Kidney (tissue), 13 donors: ENCODE measurements at regions not wholly inside any gene's neighbourhood (a gene's known extent, or its start where the extent isn't known, plus 50 kb on each side); places are given as distances from the start of the nearest gene placed in this dataset.

Experiments
- DNase-seq, 5 donors: peaks; one replicate each; pipeline ENCODE4 v3.0.0-alpha.2; 2013 to 2020
- FAIRE-seq: peaks from 2 replicates; lab custom pipeline; 2012; peaks lifted over from hg19 to GRCh38; lab: Jason Lieb, UNC
- H3K27ac ChIP-seq, 2 donors: one replicate each; pipeline ENCODE4 v1.7.0; 2013; ENCODE audit warnings: low read depth in 2 of 2, low read length in 2 of 2, inconsistent platforms in 1 of 2
- H3K27me3 ChIP-seq: one replicate; pipeline ENCODE4 v1.7.1; 2013; ENCODE audit warnings: low read length, inconsistent platforms; ENCODE audit not compliant: control insufficient read depth, insufficient read depth
- H3K36me3 ChIP-seq, 3 donors: one replicate each; pipeline versions ENCODE4 v1.7.0 to v1.7.1; 2013; ENCODE audit warnings: low read length in 3 of 3, control low read depth in 1 of 3, inconsistent platforms in 1 of 3; ENCODE audit not compliant: insufficient read depth in 3 of 3, control insufficient read depth in 2 of 3
- H3K4me1 ChIP-seq, 3 donors: one replicate each; pipeline versions ENCODE4 v1.7.0 to v1.7.1; 2013; ENCODE audit warnings: low read length in 3 of 3, inconsistent platforms in 1 of 3, low read depth in 1 of 3; ENCODE audit not compliant: control insufficient read depth in 2 of 3, insufficient read depth in 2 of 3
- H3K4me3 ChIP-seq, 3 donors: one replicate each; pipeline versions ENCODE4 v1.7.0 to v1.8.1; 2013; ENCODE audit warnings: low read length in 3 of 3, control low read depth in 1 of 3, inconsistent platforms in 1 of 3
- H3K9ac ChIP-seq, 3 donors: one replicate each; pipeline versions ENCODE4 v1.7.0 to v1.7.1; 2013; ENCODE audit warnings: low read length in 3 of 3, control low read depth in 1 of 3, inconsistent platforms in 1 of 3
- H3K9me3 ChIP-seq, 3 donors: one replicate each; pipeline versions ENCODE4 v1.7.0 to v1.7.1; 2013; ENCODE audit warnings: low read length in 3 of 3, control low read depth in 1 of 3, inconsistent platforms in 1 of 3; ENCODE audit not compliant: control insufficient read depth in 2 of 3, insufficient read depth in 1 of 3
- intact Hi-C: fragments of 100-400 bp; cut with DNase I; formaldehyde crosslinking; loops from one replicate; pipeline ENCODE4 v1.11.1; 2022
- TF ChIP-seq, protein P1 (sequence below): IDR thresholded peaks from 3 replicates; pipeline ENCODE4 v1.5.1; 2012; ENCODE audit warnings: mild to moderate bottlenecking, moderate library complexity, borderline replicate concordance; ENCODE audit not compliant: insufficient read depth; ENCODE audit errors: extremely low read depth
- donor health status: control.
- donor health status: control.
- donor health status: control.
- donor health status: control.
- donor health status: control.
- donor health status: DM: yes; HTN: yes; CAD: no.
- donor health status: Normal renal cell carcinoma (clear cell type).

DNA sequence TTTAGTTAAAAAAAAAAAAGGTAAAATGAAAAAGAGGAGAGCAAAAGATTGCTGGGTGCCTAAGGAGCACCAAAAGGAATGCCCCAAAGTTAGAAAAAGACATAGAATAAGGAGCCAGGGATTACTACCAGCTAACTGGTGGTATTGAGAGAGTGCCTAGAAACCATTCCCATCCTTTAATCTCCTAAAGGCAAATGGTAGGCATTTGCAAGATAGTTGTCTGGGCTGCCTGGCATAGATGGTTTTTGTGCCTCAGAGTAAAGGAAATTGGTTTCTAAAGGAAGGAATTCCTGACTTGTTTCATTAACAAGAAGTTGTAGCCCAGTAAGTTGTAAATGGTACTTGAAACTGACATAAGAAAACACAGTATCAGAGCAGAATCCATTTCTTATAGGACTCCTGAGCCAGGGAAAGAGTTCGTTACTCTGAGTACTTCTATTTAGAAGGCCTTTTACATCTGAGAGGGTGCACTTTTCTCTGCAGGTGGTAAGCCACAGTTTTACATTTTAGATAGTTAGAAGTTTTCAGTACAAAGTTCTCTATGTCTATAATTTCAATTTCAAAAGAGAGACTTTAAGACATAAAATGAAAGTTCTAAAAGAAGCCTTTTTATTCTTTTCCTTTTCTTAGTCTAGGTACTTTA lies 92.6 kb downstream of the OLFM4 start:
- intact Hi-C loops, result no loop called here
- DNase-seq, result no peak
- FAIRE-seq, result no peak
- Histone ChIP-seq H3K27me3 (no peaks in the 10 kb centered on the region), H3K36me3 (no peaks in the 10 kb centered on the region), H3K4me1 (no peaks in the 10 kb centered on the region), H3K4me3 (no peak overlapping the region), H3K9me3 (no peaks in the 10 kb centered on the region), H3K27ac (no peak overlapping the region), H3K9ac (no peak overlapping the region)
- TF ChIP-seq, protein P1, sequence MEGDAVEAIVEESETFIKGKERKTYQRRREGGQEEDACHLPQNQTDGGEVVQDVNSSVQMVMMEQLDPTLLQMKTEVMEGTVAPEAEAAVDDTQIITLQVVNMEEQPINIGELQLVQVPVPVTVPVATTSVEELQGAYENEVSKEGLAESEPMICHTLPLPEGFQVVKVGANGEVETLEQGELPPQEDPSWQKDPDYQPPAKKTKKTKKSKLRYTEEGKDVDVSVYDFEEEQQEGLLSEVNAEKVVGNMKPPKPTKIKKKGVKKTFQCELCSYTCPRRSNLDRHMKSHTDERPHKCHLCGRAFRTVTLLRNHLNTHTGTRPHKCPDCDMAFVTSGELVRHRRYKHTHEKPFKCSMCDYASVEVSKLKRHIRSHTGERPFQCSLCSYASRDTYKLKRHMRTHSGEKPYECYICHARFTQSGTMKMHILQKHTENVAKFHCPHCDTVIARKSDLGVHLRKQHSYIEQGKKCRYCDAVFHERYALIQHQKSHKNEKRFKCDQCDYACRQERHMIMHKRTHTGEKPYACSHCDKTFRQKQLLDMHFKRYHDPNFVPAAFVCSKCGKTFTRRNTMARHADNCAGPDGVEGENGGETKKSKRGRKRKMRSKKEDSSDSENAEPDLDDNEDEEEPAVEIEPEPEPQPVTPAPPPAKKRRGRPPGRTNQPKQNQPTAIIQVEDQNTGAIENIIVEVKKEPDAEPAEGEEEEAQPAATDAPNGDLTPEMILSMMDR, result no peak

DNA sequence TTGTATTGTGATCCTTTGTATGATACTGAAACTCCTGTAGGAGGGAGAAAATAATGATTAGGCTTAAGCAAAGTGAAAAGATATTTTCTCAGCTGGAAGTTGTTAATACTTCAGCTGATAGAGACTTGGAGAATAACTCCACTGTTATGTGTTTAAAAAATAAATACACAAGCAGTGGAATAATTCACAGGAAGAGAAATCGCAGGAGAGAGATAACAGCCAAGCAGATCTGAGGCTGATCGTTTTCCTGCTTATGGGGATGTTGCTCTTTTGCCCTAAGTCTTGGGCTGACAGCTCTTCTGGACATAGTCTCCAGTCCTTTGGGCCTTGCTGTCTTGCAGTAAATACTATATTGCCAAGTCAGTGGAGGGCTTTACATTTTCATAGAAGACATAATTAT lies 93.3 kb downstream of the OLFM4 start:
- Histone ChIP-seq H3K27me3 (no peaks in the 10 kb centered on the region), H3K4me3 (no peak overlapping the region), H3K9me3 (no peaks in the 10 kb centered on the region), H3K36me3 (no peaks in the 10 kb centered on the region), H3K27ac (no peak overlapping the region), H3K4me1 (no peaks in the 10 kb centered on the region), H3K9ac (no peak overlapping the region)
- DNase-seq (no peak), FAIRE-seq (no peak)
- intact Hi-C loops, result no loop called here
- TF ChIP-seq, protein P1, result no peak

DNA sequence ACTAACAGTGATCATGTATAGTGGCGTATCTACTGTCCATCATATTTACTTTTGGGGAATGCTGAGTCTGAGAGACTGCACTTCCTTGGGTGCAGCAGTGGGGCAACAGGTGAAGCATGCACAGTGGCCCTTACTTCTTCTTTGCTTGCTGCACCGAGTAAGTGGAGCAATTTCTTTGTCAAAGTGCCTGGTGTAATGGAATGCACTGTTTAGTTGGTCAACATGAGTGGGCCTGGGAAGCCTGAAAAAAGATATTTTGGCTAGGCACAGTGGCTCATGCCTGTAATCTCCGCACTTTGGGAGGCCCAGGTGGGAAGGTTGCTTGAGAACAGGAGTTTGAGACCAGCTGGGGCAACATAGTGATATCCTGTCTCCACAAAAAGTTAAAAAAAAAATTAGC lies 94.9 kb downstream of the OLFM4 start:
- TF ChIP-seq, protein P1, result no peak
- H3K4me1 ChIP-seq, result no peaks in the 10 kb centered on the region
- FAIRE-seq (no peak), DNase-seq (no peak)
- no peaks in the 10 kb centered on the region for H3K36me3 ChIP-seq
- H3K9me3 ChIP-seq, result no peaks in the 10 kb centered on the region
- H3K27me3 ChIP-seq, result no peaks in the 10 kb centered on the region
- H3K9ac ChIP-seq, result no peak overlapping the region
- intact Hi-C loops, result no loop called here
- no peak overlapping the region for H3K4me3 ChIP-seq
- no peak overlapping the region for H3K27ac ChIP-seq

DNA sequence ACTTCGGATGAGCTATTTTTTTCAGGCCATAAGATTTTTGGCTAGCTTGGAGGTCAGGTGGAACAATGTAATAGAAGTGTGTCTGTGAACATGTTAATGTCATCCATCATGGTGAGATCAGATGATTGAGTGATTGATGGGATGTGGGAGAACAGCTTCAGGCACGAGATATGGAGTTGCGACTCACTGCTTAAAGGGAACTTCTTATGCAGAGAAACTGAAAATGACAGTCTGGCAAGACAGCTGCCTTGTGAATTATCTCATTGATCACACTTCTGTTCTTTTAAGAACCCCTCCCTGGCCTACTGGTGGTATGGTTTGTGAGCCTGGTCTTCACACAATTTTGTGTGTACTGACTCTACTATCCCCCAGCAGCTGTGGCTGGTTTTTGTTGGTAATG lies 96.0 kb downstream of the OLFM4 start:
- TF ChIP-seq, protein P1, result no peak
- intact Hi-C loops, result no loop called here
- Histone ChIP-seq H3K9me3 (no peaks in the 10 kb centered on the region), H3K4me3 (no peak overlapping the region), H3K27ac (no peak overlapping the region), H3K4me1 (no peaks in the 10 kb centered on the region), H3K27me3 (no peaks in the 10 kb centered on the region), H3K36me3 (no peaks in the 10 kb centered on the region), H3K9ac (no peak overlapping the region)
- FAIRE-seq (no peak), DNase-seq (no peak)
